ENCODE measurements at regions not wholly inside any gene's neighbourhood (a gene's known extent, or its start where the extent isn't known, plus 50 kb on each side); places are given as distances from the start of the nearest gene placed in this dataset.

- Histone ChIP-seq H3T11ph (ENCODE audit: low read length) (no peak overlapping the region), H2BK15ac (ENCODE audit: low read depth, low read length) (no peak overlapping the region), H2BK5ac (ENCODE audit: insufficient read length, low read length) (no peak overlapping the region), H2AFZ (ENCODE audit: low read length) (no peak overlapping the region), H2AK5ac (ENCODE audit: insufficient read length, low read length) (no peak overlapping the region), H4K20me1 (ENCODE audit: control insufficient read depth, insufficient read depth, insufficient read length) (no peaks in the 10 kb centered on the region), H4K91ac (ENCODE audit: insufficient read length, low read depth, low read length) (no peak overlapping the region), H3K79me2 (ENCODE audit: insufficient read depth, low read length) (no peaks in the 10 kb centered on the region), H3K4me1 (ENCODE audit: insufficient read depth, low read length) (no peaks in the 10 kb centered on the region), H3K14ac (ENCODE audit: insufficient read depth, low read length) (no peak overlapping the region), H3K4ac (ENCODE audit: low read depth, low read length) (no peak overlapping the region), H4K5ac (ENCODE audit: insufficient read length, low read depth, low read length) (no peak overlapping the region), H3K23ac (ENCODE audit: insufficient read length, low read depth, low read length) (no peak overlapping the region), H4K8ac (replicated peaks; ENCODE audit: insufficient read length, low read depth, low read length) (no peak overlapping the region), H3K23me2 (ENCODE audit: insufficient read length, low read depth, low read length, poor library complexity, severe bottlenecking) (no peaks in the 10 kb centered on the region), H3K79me1 (ENCODE audit: insufficient read depth, low read depth, low read length, poor library complexity, severe bottlenecking) (no peaks in the 10 kb centered on the region), H3K56ac (ENCODE audit: insufficient read length, low read depth, low read length) (no peak overlapping the region), H3K9me3 (ENCODE audit: control insufficient read depth, low read depth, low read length) (no peaks in the 10 kb centered on the region), H3K27ac (ENCODE audit: insufficient read length, low read depth, low read length) (no peak overlapping the region), H2BK12ac (ENCODE audit: insufficient read length, low read depth, low read length) (no peak overlapping the region), H3K4me2 (ENCODE audit: insufficient read depth, insufficient read length, low read length) (no peak overlapping the region), H3K27me3 (ENCODE audit: insufficient read depth, low read length) (no peaks in the 10 kb centered on the region), H3K9ac (ENCODE audit: extremely low read depth, insufficient read length, low read length) (no peak overlapping the region), H2BK120ac (ENCODE audit: low read depth, low read length, poor library complexity, severe bottlenecking) (no peak overlapping the region), H2BK20ac (ENCODE audit: low read depth, low read length, poor library complexity, severe bottlenecking) (no peak overlapping the region), H3K18ac (ENCODE audit: insufficient read length, low read depth, low read length) (no peak overlapping the region)
- H3K9me3 Mint-ChIP-seq, result peaks cover 3 to 9% of the 10 kb centered on the region in 2 experiments; a peak in 4 of 5 replicates
- no peak overlapping the region for H3K27ac Mint-ChIP-seq
- no peak for DNase-seq
- TF ChIP-seq CTCF (conservative IDR thresholded peaks at IDR 0.05), result no peak
- no CpG with 5 or more reads among the region's 1 CpG for WGBS (ENCODE audit: extremely low coverage, insufficient read length, low lambda C conversion rate)
- peaks cover 6 to 12% (median 6%) of the 10 kb centered on the region in 3 experiments for H3K36me3 Mint-ChIP-seq (ENCODE audit: insufficient read depth in 1 of 3, low read depth in 3 of 3)
- no peak overlapping the region for H3K4me3 Mint-ChIP-seq
- peaks cover 6 to 7% of the 10 kb centered on the region in 2 experiments for H3K4me1 Mint-ChIP-seq
- H3K27me3 Mint-ChIP-seq (ENCODE audit: low read depth), result no peaks in the 10 kb centered on the region
Observed at GRCh38 chr13:33696530-33696929, 121.4 kb upstream of the RFC3 start.
